ENCODE measurements at regions not wholly inside any gene's neighbourhood (a gene's known extent, or its start where the extent isn't known, plus 50 kb on each side); places are given as distances from the start of the nearest gene placed in this dataset.

DNA sequence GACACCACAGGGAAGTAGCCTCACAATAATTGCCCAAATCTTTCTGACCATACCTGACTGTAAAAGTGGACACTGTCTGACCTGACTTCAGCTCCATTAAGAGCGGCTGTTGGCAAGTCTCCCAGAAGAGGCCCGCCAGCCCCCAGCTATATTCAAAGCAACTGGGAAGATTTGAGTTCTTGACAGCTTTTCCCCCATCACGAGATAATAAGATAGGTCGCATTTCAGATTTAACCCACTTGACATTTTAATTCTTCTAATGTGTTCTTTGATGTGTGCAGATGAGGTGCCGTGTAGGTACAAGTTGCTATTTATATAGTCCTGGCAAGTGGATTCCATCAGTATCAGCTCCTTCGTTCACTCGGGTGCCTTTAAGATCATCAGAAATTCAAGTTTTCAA, 345.7 kb downstream of the DRD1 start:
- Mint-ChIP-seq H3K9me3 (peaks cover 0 to 3% of the 10 kb centered on the region in 2 donors), H3K4me3 (no peak overlapping the region), H3K36me3 (no peaks in the 10 kb centered on the region), H3K27ac (no peak overlapping the region), H3K4me1 (no peaks in the 10 kb centered on the region), H3K27me3 (no peaks in the 10 kb centered on the region)
- no peak for DNase-seq
- no peak for ATAC-seq (replicated peaks)

DNA sequence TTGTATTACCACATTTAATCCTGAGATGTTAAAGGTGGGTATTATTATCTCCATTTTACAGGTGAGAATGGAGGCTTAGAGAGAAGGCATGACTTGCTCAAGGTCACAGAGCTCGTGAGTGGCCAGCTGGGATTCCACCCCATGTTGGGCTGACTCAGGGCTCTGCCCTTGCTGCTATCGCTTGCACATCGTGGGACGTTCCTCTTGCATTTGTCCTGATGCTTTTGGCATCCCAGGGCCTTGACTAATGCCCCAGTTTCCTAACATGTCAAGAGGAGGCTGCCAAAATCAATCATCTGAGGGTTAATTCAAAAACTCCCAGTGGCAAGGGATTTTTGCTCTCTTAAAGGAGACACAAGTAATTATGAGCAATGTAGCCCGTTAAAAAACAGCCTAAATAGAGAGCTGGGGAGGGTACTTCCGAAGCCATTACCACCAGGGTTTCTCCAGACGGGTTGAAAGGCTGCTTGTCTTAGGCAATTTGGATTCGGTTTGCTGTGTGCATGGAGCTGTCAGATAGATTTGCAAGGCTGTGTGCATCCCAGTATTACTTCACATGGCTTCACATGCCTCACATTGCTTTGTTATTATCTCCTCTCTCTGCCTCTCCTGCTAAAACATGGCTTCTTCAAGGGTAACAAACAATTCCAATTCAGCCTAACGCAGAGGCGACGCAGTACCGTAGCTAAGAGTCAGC, 347.4 kb downstream of the DRD1 start:
- Mint-ChIP-seq H3K4me3 (no peak overlapping the region), H3K27ac (no peak overlapping the region), H3K9me3 (no peaks in the 10 kb centered on the region), H3K27me3 (peaks cover 0 to 6% of the 10 kb centered on the region in 2 donors), H3K4me1 (no peaks in the 10 kb centered on the region), H3K36me3 (no peaks in the 10 kb centered on the region)
- DNase-seq (no peak), ATAC-seq (replicated peaks) (no peak)

DNA sequence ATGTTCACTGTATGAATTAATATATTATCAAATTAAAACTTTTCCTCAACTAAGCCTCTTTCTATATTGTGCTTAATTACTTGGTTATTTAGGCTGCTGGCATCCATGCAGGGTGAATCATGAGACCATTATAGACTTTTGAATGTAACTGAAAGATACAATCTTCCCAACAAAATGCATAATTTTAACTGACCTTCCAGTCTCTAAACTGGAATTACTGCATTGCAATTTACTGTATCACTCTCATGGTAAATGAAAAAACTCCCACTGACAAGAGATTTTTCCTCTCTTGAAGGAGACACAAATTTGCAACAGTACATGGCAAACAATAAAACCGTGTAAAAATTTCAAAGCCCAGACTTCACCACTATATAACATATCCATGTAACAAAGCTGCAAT, 349.5 kb downstream of the DRD1 start:
- H3K4me1 Mint-ChIP-seq, result no peaks in the 10 kb centered on the region

DNA sequence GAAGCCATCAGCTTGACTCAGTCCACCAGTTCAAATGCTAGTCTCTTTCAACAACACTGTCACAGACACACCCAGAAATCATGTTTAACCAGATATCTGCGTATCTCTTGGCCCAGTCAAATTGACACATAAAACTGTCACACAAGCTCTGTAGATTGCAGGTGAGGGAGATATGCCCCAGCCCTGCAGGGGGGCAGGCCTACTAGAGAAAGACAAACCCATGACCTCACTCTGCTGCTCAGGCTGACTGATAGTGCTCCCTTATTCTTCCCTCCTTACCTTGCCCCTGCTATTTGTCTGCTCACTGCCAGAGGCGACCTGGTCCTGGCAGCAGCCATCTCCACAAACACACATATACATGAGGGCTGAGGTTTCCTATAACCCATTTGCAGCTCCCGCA, 351.3 kb downstream of the DRD1 start:
- DNase-seq, result no peak
- no peak for ATAC-seq (replicated peaks)
- Mint-ChIP-seq H3K4me1 (no peaks in the 10 kb centered on the region), H3K36me3 (no peaks in the 10 kb centered on the region), H3K27me3 (peaks cover 0 to 6% of the 10 kb centered on the region in 2 donors), H3K9me3 (no peaks in the 10 kb centered on the region), H3K4me3 (no peak overlapping the region), H3K27ac (no peak overlapping the region)

More for the DNA sequence above, 349.5 kb downstream of the DRD1 start:
- H3K36me3 Mint-ChIP-seq, result no peaks in the 10 kb centered on the region
- DNase-seq (no peak), ATAC-seq (replicated peaks) (no peak)
- H3K27me3 Mint-ChIP-seq, result peaks cover 0 to 6% of the 10 kb centered on the region in 2 donors
- H3K9me3 Mint-ChIP-seq, result no peaks in the 10 kb centered on the region
- no peak overlapping the region for H3K4me3 Mint-ChIP-seq
- H3K27ac Mint-ChIP-seq, result no peak overlapping the region

DNA sequence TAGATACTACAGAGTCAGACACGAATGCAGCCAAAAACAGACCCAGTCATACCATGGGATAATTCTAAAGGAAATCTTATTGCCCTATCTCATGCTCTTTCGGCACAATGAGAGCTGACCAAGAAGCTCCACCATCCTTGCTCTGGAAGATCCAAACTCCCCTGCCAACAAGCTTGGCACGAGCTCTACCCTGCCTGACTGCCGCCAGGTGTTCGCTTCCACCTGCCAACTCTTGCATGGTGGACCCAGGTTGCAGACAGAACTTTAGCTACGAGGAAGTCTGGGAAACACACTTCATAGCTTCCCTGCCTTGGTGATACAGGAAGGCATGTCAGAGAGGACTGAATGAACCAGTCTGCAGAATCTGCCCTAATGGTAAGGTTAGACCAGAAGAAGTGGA, 355.0 kb downstream of the DRD1 start:
- ATAC-seq (replicated peaks), result no peak
- Mint-ChIP-seq H3K27ac (no peak overlapping the region), H3K27me3 (peaks cover 0 to 6% of the 10 kb centered on the region in 2 donors), H3K4me1 (no peaks in the 10 kb centered on the region), H3K4me3 (no peak overlapping the region), H3K36me3 (no peaks in the 10 kb centered on the region), H3K9me3 (no peaks in the 10 kb centered on the region)
- DNase-seq, result no peak

DNA sequence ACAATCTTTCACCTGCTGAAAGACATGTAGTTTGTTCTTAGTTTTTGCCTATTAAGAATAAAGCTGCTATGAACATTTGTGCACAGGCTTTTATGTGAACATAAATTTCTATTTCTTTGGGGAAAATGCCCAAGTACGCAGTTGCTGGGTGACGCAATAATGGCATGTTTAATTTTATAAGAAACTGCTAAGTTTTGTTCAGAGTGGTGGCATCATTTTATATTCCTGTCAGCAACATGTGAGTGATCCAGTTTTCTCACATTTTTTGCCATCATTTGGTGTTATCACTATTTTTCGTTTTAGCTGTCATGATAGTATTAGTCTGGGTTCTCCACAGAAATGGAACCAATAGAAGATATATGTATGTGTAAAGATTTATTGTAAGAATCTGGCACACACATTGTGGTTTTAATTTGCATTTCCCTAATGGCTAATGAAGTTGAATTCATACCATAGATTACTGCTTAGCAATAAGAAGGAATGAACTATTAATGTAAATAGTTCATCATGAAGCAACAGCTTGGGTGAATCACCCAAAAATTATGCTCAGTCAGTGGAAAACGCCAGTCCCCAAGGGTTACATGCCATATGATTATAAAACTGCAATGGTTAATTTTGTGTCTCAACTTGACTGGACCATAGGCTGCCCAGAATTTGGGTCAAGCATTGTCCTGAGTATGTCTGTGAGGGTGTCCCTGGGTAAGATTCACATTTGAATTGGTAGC, 358.6 kb downstream of the MSX2 start:
- Mint-ChIP-seq H3K27me3 (no peaks in the 10 kb centered on the region), H3K9me3 (peaks cover 0 to 4% of the 10 kb centered on the region in 2 donors), H3K4me3 (no peak overlapping the region), H3K27ac (no peak overlapping the region), H3K36me3 (no peaks in the 10 kb centered on the region), H3K4me1 (no peaks in the 10 kb centered on the region)
- DNase-seq (no peak), ATAC-seq (replicated peaks) (no peak)

DNA sequence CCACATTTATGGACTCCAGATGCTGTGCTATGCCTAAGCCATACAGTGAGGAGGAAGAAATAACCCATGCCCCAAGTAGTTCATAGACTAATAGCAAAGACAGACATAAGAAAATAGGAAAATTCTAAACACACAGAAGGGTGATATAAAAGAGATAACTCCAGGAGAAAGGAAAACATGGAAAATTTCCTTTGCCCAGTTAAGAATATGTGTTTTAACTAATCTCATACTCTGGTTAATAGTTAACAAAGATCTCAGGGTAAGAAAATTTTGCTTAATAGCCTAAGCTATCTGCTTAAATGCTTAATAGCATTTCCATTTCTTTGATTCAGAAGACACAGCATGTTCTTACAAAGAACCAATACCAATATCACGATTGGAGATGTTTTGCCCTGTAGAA, 358.0 kb downstream of the MSX2 start:
- H3K4me3 Mint-ChIP-seq, result no peak overlapping the region
- DNase-seq (no peak), ATAC-seq (replicated peaks) (no peak)
- H3K27ac Mint-ChIP-seq, result no peak overlapping the region
- peaks cover 0 to 4% of the 10 kb centered on the region in 2 donors for H3K9me3 Mint-ChIP-seq
- no peaks in the 10 kb centered on the region for H3K36me3 Mint-ChIP-seq
- no peaks in the 10 kb centered on the region for H3K4me1 Mint-ChIP-seq
- H3K27me3 Mint-ChIP-seq, result no peaks in the 10 kb centered on the region

DNA sequence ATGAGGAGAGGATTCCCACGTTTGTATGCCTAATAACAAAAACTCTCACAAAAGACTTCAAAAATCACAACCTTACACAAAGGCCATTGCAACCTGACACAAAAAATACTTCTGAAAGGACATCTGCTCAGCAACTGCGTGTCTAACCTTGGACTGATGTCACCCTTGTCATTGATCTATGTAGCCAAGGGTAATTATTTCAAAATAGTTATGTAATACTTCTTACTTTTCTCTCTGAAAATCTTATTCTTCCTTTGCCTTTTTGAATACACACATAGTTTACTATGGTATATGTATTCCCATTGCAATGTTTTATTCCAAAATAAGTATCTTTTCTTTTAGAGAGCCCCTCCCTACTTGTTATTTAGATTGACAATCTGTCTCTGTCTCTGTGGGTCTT, 355.3 kb downstream of the MSX2 start:
- ATAC-seq (replicated peaks), result no peak
- Mint-ChIP-seq H3K4me1 (no peaks in the 10 kb centered on the region), H3K9me3 (peaks cover 2 to 7% of the 10 kb centered on the region in 2 donors), H3K36me3 (no peaks in the 10 kb centered on the region), H3K4me3 (no peak overlapping the region), H3K27me3 (no peaks in the 10 kb centered on the region), H3K27ac (no peak overlapping the region)
- DNase-seq, result no peak

DNA sequence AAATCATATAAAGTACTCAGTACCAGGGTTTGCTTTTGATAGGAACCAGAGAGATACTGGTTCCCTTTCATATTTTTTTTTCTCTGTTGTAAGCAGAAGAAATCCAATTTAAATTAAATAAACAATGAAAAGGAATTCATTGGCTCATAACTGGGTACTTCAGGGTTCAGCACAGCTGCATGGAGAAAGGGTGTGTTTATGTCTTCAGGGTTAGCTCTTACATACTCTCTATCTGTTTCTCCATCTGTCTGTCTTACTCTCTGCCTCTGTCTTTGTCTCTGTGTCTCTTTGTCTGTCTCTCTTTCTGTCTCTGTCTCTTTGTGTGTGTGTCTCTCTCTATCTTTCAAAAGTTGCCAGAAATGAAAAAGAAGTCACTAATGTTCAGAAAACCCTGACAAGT, 345.9 kb downstream of the MSX2 start:
- Mint-ChIP-seq H3K27me3 (peaks cover 0 to 6% of the 10 kb centered on the region in 2 donors), H3K4me1 (no peaks in the 10 kb centered on the region), H3K4me3 (no peak overlapping the region), H3K27ac (no peak overlapping the region), H3K9me3 (peaks cover 3 to 4% of the 10 kb centered on the region in 2 donors), H3K36me3 (no peaks in the 10 kb centered on the region)
- ATAC-seq (replicated peaks) (no peak), DNase-seq (no peak)

DNA sequence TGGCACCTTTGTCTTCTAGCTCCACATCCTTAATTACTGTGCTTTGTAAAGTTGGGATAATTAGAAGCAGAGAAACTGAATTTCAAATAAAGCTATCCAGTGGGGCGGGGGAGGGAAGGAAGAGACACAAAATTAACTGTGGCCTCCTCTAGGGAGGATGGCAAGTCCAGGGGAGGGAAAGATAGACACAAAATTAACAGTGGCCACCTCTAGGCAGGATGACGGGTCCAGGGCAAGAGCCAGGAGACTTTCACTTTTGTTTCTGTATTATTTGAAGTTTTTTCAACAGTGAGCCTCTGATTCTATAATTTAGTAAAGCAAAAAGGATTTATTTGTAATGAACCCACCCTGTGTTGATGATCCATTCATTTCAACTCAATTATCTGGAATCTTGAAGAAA, 335.9 kb downstream of the MSX2 start:
- H3K4me3 Mint-ChIP-seq, result peak overlapping the region; percentile 33 to 47
- DNase-seq (no peak), ATAC-seq (replicated peaks) (no peak)
- peaks cover 0 to 7% of the 10 kb centered on the region in 2 donors for H3K4me1 Mint-ChIP-seq
- H3K36me3 Mint-ChIP-seq, result no peaks in the 10 kb centered on the region
- peaks cover 0 to 8% of the 10 kb centered on the region in 2 donors for H3K27me3 Mint-ChIP-seq
- H3K9me3 Mint-ChIP-seq, result peaks cover 0 to 4% of the 10 kb centered on the region in 2 donors
- H3K27ac Mint-ChIP-seq, result no peak overlapping the region

DNA sequence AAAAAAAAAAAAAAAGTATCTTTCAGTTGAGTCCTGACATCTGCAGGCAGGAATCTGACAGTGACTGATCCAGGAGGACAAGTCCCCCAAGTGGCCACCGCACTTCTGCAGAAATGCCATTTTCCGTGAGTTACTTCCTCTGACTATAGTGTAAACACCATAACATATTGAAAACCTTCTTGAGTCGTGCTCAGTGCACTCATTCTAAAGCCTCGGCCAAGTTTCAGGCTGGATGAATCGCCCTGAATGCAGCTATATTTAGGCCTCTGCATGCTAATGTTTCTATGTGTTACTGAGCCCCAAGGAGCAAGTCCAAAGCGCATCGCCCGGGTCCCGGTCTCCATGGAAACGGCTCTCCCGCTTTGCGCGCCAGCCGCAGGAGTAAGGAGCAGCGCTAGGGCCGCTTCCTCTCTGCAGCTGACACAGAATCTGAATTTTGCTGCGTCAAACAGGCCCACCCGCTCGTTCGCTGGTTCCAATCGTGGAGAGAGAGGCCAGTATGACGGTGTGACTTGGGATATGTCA, 335.4 kb downstream of the MSX2 start:
- peak overlapping the region; percentile 33 to 47 for H3K4me3 Mint-ChIP-seq
- peaks cover 0 to 4% of the 10 kb centered on the region in 2 donors for H3K9me3 Mint-ChIP-seq
- peaks cover 0 to 7% of the 10 kb centered on the region in 2 donors for H3K4me1 Mint-ChIP-seq
- H3K27ac Mint-ChIP-seq, result no peak overlapping the region
- DNase-seq (no peak), ATAC-seq (replicated peaks) (peak; percentile 16 to 36)
- no peaks in the 10 kb centered on the region for H3K36me3 Mint-ChIP-seq
- H3K27me3 Mint-ChIP-seq, result peaks cover 0 to 8% of the 10 kb centered on the region in 2 donors

DNA sequence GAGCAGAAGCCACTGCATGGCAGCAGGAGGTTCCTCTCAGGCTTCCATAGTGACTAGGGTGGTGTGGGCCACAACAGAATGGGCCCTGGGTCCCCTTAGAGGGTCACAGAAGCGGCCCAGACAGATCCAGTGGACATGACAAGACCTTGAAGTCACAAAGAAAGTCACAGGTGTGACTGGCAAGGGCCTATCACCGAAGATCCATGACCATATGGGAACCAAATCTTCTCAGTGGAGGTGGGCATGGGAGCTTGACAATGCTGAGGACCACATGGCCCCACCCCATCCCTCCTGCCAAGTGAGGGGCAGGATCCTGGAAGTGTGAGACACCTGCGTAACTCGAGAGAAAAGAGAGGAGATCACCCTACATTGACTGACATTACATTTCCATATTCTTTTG, 332.4 kb downstream of the MSX2 start:
- ATAC-seq (replicated peaks), result no peak
- Mint-ChIP-seq H3K27me3 (peaks cover 0 to 8% of the 10 kb centered on the region in 2 donors), H3K27ac (no peak overlapping the region), H3K36me3 (no peaks in the 10 kb centered on the region), H3K9me3 (peaks cover 0 to 4% of the 10 kb centered on the region in 2 donors), H3K4me1 (peaks cover 0 to 7% of the 10 kb centered on the region in 2 donors), H3K4me3 (no peak overlapping the region)
- DNase-seq, result no peak

DNA sequence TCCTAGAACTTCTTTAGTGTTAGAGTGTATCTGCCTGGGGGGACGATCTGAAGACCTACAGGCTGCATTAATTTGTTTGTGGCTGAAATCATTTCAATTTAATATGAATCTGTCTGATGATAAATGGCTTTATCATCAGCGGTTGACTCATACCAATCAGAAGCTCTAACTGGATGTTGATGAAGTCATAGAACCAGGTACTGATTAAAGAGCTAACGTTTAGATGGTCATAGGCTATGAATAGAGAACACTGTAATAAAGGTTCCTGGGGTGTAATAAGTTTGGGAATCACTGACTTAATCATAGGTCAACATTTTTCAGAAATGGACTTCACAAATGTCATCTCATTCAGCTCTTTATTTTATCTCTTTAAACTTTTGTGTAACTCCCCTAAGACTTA, 329.9 kb downstream of the MSX2 start:
- DNase-seq, result no peak
- no peak overlapping the region for H3K27ac Mint-ChIP-seq
- no peak overlapping the region for H3K4me3 Mint-ChIP-seq
- H3K4me1 Mint-ChIP-seq, result no peaks in the 10 kb centered on the region
- ATAC-seq (replicated peaks), result no peak
- H3K36me3 Mint-ChIP-seq, result no peaks in the 10 kb centered on the region
- H3K27me3 Mint-ChIP-seq, result peaks cover 0 to 2% of the 10 kb centered on the region in 2 donors
- peaks cover 0 to 4% of the 10 kb centered on the region in 2 donors for H3K9me3 Mint-ChIP-seq

DNA sequence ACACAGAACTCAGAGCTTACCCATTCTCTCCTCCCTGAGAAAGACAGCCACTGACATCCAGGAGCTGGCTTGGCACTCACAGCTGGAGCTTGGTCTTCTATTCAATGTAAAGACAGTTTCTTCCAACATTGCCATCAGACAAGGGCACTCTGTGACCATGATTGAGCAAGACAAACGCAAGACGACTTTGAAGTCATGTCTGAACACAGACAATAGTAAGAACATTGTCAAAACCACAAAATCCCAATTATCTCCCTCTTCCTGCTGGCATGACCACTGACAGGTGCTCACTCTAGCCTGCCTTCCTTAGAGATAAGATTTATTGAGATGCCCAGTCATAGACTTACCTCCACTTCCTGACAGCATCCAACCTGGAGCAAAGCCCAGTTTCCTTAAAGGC, 328.0 kb downstream of the MSX2 start:
- Mint-ChIP-seq H3K27ac (no peak overlapping the region), H3K27me3 (no peaks in the 10 kb centered on the region), H3K36me3 (no peaks in the 10 kb centered on the region), H3K4me3 (no peak overlapping the region), H3K4me1 (no peaks in the 10 kb centered on the region), H3K9me3 (peaks cover 0 to 4% of the 10 kb centered on the region in 2 donors)
- no peak for DNase-seq
- ATAC-seq (replicated peaks), result no peak

DNA sequence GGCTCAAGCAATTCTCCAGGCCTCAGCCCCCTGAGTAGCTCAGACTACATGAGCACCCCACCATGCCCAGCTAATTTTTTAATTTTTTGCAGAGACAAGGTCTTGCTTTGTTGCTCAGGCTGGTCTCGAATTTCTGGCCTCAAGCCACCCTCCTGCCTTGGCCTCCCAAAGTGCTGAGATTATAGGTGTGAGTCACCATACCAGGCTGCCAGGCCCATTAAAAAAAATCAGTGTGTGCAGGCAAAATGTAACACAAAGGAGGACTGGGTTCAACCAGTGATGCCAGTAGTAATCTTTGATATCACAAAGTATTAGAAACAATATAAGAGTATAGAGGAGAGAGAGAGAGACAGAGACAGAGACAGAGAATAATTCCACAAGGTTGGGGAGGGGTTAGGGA, 322.7 kb downstream of the MSX2 start:
- Mint-ChIP-seq H3K4me1 (no peaks in the 10 kb centered on the region), H3K9me3 (peaks cover 0 to 1% of the 10 kb centered on the region in 2 donors)

More for the DNA sequence above, 322.7 kb downstream of the MSX2 start:
- no peak overlapping the region for H3K4me3 Mint-ChIP-seq
- H3K27ac Mint-ChIP-seq, result no peak overlapping the region
- no peak for DNase-seq
- no peaks in the 10 kb centered on the region for H3K27me3 Mint-ChIP-seq
- no peaks in the 10 kb centered on the region for H3K36me3 Mint-ChIP-seq
- no peak for ATAC-seq (replicated peaks)

Data from stimulated activated naive B cell treated with anti-CD40 and anti-IgM and Interleukin-4, amounts not matched to agents 10 μg/mL and 1 μg/mL and 100 μg/mL, for 72 hours (primary cell).